Ovary (tissue), 7 donors: ENCODE measurements at regions not wholly inside any gene's neighbourhood (a gene's known extent, or its start where the extent isn't known, plus 50 kb on each side); places are given as distances from the start of the nearest gene placed in this dataset.

ENCODE experiments used
- DNase-seq, 5 donors: peaks; one replicate each; pipeline ENCODE4 v3.0.0-alpha.2; 2019 to 2020
- H3K27ac ChIP-seq, 2 donors: fragments of 200-600 bp; one replicate each; pipeline versions ENCODE4 v1.5.1 to v1.8.0; 2019 to 2022
- H3K27me3 ChIP-seq: fragments of 200-600 bp; one replicate; pipeline ENCODE4 v1.8.0; 2022
- H3K36me3 ChIP-seq: fragments of 200-600 bp; sonication (generic); one replicate; pipeline ENCODE4 v1.5.1; 2019
- H3K4me1 ChIP-seq: one replicate; pipeline ENCODE4 v1.8.1; 2013; ENCODE audit warnings: mild to moderate bottlenecking, moderate library complexity; ENCODE audit not compliant: insufficient read depth
- H3K4me3 ChIP-seq: fragments of 200-600 bp; sonication (generic); one replicate; pipeline ENCODE4 v1.5.1; 2017
- H3K9me3 ChIP-seq, 2 donors: fragments of 200-600 bp in 1 of 2; sonication (generic) in 1 of 2; one replicate each; pipeline versions ENCODE4 v1.5.1 to v1.8.1; 2013 to 2019; ENCODE audit warnings: mild to moderate bottlenecking in 1 of 2, moderate library complexity in 1 of 2
- CTCF ChIP-seq, 3 donors: fragments of 450-650 bp in 2 of 3; fragments of 200-600 bp in 1 of 3; IDR thresholded peaks; one replicate each; pipeline versions ENCODE4 v1.5.1 to v1.8.0; 2016 to 2022; ENCODE audit warnings: antibody characterized with exemption in 3 of 3, mild to moderate bottlenecking in 1 of 3
- EP300 ChIP-seq: sonication (generic); formaldehyde crosslinking; IDR thresholded peaks from one replicate; pipeline ENCODE4 v1.6.1; 2017; ENCODE audit warnings: antibody characterized with exemption
- POLR2A ChIP-seq: fragments of 450-650 bp; IDR thresholded peaks from one replicate; pipeline ENCODE4 v1.6.1; 2017; ENCODE audit warnings: antibody characterized with exemption, mild to moderate bottlenecking, moderate library complexity
- WGBS, 3 donors: extraction: QIAGEN DNeasy Blood & Tissue Kit in 1 of 3; methylation state at CpG; one replicate each; pipeline versions ENCODE4 v1.1.5 to v1.1.7; 2013 to 2017; 5-methylcytosine and 5-hydroxymethylcytosine counted together
- intact Hi-C, 4 donors: fragments of 100-400 bp; cut with DNase I; formaldehyde crosslinking; loops; one replicate each; pipeline versions ENCODE4 v1.11.0 to v1.15.1; 2022 to 2023
- donor health status: DM: no; HTN: no; CAD: no; lungs with moderate emphysema.
- donor health status: DM: no; HTN: no; CAD: no.
- donor health status: Bipolar disorder and iron deficiency.
- donor health status: DM: no; HTN: no; CAD: no.
- donor health status: DM: yes; HTN: yes; CAD: no.

DNA sequence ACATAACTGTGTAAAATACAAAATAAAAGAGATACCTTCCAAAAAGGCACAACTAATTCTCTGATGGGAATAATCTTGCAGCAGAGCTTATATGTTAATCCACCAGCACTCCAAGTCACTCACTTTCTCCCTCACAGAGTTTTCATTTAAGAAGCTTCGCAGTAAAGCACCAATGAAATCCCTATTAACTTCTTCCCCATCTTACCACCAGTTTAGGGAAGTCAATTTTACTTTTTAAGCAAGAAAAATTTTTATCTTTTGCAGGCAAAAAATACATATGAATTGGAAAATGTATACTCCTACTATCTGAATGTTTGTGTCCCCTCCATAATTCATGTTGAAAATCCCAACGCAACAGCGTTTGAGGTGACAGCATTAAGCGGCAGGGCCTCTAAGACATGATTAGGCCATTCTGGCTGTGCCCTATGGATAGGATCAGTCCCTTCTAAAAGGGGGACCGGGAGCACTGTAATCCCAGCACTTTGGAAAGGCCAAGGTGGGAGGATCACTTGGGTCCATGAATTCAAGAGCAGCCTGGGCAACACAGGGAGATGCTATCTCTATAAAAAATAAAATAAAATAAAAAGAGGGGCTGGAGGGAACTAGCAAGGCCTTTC is 435.8 kb downstream of the SHQ1 start:
- TF ChIP-seq EP300: no peak
- TF ChIP-seq POLR2A: no peak
- no peak for TF ChIP-seq CTCF (IDR thresholded peaks at IDR 0.05)
- no peak overlapping the region for H3K4me3 ChIP-seq
- no peak for DNase-seq
- H3K9me3 ChIP-seq: no peaks in the 10 kb centered on the region
- H3K4me1 ChIP-seq: peaks cover 12% of the 10 kb centered on the region
- no peak overlapping the region for H3K27ac ChIP-seq
- no peaks in the 10 kb centered on the region for H3K36me3 ChIP-seq
- WGBS, 3 donors: 94 to 96% (median 96%) methylated on average over 5 of the region's 5 CpGs
- intact Hi-C loops: no loop called here
- no peaks in the 10 kb centered on the region for H3K27me3 ChIP-seq

DNA sequence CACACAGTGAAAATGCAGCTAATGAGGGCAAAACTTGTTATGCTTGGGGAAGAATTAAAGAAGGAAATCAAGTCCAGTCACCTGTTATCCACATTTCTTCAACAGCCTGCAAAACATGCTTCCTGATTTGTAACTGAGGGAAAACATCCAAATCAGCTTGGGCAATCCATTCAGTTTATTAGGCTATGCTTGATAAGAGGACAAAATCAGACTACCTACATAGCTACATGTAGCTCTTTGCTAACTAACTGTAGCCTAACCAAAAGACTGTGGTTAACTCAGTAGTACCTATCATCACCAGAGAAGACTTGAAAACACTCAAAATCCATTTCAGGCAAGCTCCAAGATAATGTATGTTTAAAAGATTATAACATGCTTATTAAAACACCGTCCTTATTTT is 436.4 kb downstream of the SHQ1 start:
- H3K36me3 ChIP-seq: no peaks in the 10 kb centered on the region
- H3K4me3 ChIP-seq: no peak overlapping the region
- intact Hi-C loops: no loop called here
- 56 to 83% (median 74%) methylated on average over 1 of the region's 1 CpG for WGBS, 3 donors
- H3K27ac ChIP-seq: no peak overlapping the region
- TF ChIP-seq POLR2A: no peak
- no peak for TF ChIP-seq CTCF (IDR thresholded peaks at IDR 0.05)
- TF ChIP-seq EP300: no peak
- H3K9me3 ChIP-seq: no peaks in the 10 kb centered on the region
- no peaks in the 10 kb centered on the region for H3K27me3 ChIP-seq
- no peak for DNase-seq
- H3K4me1 ChIP-seq: peaks cover 12% of the 10 kb centered on the region

GRCh38 chr3:72411126-72411525 is 437.1 kb downstream of the SHQ1 start:
- Histone ChIP-seq H3K27me3 (no peaks in the 10 kb centered on the region), H3K36me3 (no peaks in the 10 kb centered on the region), H3K9me3 (no peaks in the 10 kb centered on the region), H3K27ac (no peak overlapping the region), H3K4me1 (peaks cover 12% of the 10 kb centered on the region), H3K4me3 (no peak overlapping the region)
- intact Hi-C loops: no loop called here
- no peak for DNase-seq
- WGBS, 3 donors: 63 to 67% (median 64%) methylated on average over 2 of the region's 2 CpGs
- no peak for TF ChIP-seq CTCF (IDR thresholded peaks at IDR 0.05)
- TF ChIP-seq POLR2A: no peak
- TF ChIP-seq EP300: no peak

- DNase-seq: no peak
- H3K9me3 ChIP-seq: no peaks in the 10 kb centered on the region
- H3K4me3 ChIP-seq: no peak overlapping the region
- whole genome bisulfite sequencing, 3 donors: 89 to 93% (median 92%) methylated on average over 5 of the region's 5 CpGs
- H3K27me3 ChIP-seq: no peaks in the 10 kb centered on the region
- no peak for TF ChIP-seq CTCF (IDR thresholded peaks at IDR 0.05)
- H3K27ac ChIP-seq: no peak overlapping the region
- intact Hi-C loops: no loop called here
- peaks cover 17% of the 10 kb centered on the region for H3K4me1 ChIP-seq
- no peaks in the 10 kb centered on the region for H3K36me3 ChIP-seq
Observed at GRCh38 chr3:72408983-72409779, 439.1 kb downstream of the SHQ1 start.
